Stimulated activated CD4-positive, alpha-beta T cell treated with anti-CD3 and anti-CD28 coated beads, Interleukin-4, amount 100 ng/mL, for 24 hours (primary cell): ENCODE measurements at regions not wholly inside any gene's neighbourhood (a gene's known extent, or its start where the extent isn't known, plus 50 kb on each side); places are given as distances from the start of the nearest gene placed in this dataset.

Source experiments
- DNase-seq: peaks from one replicate; pipeline ENCODE4 v3.0.0-alpha.2; 2020

GRCh38 chr12:132407451-132407961 is 78.1 kb upstream of the GALNT9 start:
- no peak for DNase-seq

DNA sequence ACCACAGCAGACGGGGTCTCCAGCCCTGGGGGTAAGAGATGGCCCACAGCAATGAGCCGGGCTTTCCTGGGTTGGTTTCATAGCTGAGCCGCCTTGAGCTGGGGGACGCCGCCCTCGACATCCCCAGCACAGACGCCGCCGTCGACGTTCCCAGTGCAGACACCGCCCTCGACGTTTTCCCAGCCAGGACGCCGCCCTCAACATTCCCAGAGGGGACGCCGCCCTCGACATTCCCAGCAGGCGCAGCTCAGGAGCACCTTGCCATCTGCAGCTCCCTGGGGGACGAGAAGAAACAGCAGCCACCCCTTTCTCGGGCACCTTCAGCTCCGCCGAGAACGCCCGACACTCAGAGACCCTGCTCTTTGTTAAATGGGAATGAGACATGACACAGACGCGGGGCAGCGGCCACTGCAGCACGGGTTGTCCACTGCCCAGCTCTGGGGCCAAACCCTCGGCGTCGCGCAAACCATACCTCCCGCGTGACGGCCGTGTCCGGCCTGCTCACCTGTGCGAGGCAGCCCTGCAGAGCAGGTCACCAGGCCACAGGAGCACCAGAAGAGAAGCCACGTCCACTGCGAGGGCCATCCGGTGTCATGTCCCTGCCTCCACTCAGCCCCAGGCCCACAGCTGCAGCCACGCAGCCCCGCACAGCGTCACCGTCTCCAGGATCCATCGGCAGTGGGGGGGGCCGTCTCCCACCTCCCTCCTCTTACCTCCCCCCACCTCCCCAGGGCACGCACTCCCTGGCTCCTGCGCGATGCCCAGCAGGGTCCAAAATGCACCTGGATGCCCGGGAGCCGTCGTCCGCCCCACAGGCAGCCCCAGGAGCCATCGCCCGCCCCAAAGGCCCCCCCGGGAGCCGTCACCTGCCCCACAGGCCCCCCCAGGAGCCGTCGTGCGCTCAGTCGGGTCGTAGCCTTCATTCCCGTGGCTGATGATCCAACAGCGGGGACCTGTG is 77.4 kb upstream of the GALNT9 start:
- DNase-seq: no peak

DNA sequence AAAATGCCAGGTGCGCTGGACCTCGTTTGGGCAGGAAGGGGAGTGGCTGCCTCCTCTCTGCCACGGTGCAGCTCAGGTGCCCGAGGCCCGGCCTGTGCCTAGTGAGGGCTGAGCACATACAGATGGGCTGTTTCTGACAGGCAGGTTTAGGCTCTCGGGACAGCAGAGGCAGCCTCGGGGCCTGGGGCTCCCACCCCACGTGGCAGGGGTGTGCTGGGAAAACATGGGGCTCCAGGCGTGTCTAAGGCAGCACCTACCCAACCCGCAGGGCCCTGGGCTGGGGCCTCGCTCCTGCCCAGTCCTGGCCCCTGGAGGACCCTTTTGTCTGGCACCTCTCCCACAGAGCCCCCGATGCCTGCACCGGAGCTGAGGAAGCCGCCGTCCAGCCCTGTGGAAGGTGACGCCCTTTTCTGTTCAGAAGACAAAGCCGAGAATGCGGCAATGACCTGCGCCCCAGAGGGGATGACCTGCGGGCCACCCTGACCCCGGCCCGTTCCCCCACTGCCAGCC is 76.4 kb upstream of the GALNT9 start:
- DNase-seq: no peak

GRCh38 chr12:132404951-132405741 is 75.8 kb upstream of the GALNT9 start:
- no peak for DNase-seq

GRCh38 chr12:132404435-132404855 is 75.1 kb upstream of the GALNT9 start:
- no peak for DNase-seq

DNA sequence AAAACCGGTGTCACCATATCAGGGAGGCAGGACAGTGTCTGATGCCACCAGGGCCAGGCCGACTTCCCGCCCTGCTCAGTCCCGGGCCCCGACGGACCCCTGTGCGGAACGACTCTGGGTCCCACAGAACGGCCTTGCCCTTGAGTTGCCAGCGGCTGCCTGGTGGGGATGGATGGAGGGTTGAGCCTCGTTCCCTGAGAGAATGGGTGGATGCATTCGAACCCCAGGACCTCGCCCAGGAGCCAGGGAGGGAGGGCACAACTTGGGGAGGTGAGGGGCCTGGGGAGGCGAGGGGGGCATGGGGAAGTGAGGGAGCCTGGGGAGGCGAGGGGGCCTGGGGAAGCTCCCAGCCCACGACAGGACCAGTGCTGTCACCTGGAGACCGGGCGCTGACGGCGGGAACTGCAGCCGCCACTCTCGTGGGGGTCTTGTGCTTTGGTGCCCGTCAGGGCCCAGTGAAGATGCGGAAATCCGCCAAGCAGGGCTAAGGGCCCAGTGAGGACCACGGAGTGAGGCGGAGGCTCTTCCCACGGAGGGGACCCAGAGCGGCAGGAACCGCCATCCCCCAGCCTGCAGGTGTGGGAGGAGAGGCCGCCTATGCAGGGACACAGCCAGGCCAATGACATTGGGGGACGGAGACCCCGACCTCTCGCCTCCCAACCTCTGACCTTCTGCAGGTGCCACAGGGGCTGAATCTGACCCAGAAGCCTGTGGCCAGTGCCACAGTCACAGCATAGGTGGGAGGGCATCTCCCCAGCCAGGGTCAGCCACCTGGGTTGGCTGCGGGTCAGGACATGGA is 74.4 kb upstream of the GALNT9 start:
- DNase-seq: no peak

DNA sequence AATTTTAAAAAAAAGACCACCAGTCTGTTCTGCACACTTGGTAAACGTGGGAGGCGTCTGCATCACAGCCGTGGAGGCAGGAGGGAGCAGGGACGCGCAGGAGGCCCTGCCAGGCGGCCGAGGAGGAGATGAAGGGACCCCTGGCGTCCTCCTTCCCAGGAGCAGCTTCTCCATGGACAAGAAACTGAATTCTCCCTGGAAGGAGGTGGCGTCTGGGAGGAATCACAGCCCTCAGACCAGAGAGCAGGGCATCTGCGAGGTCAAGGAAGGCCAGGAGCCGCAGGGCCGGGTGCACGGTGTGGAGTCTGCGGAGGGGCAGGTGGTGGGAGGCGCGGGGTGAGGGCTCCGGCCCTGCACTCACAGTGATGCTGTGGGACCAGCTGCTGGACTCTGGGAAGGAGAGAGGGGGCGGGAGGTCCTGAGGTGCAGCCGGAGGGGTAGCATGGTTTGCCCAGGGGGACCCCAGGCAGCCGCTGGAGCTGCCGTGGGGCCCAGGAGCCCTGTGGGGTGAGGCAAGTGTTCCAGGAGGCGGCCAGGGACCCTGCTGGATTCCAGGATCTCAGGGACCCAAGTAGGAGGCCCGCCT is 73.5 kb upstream of the GALNT9 start:
- DNase-seq: no peak

DNA sequence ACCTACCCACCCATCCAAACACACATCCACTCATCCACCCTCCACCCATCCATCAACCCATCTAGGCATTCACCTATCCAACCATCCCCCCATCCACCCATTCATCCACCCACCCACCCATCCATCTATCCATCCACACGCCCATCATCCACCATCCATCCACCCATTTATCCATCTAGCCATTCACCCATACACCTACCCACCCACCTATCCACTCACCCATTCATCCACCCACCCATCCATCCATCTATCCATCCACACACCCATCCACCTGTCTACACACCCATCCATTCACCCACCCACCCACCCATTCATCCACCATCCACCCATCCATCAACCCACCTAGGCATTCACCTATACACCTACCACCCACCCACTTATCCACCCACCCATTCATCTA is 72.6 kb upstream of the GALNT9 start:
- no peak for DNase-seq

GRCh38 chr12:132400011-132400641 is 70.7 kb upstream of the GALNT9 start:
- no peak for DNase-seq

DNA sequence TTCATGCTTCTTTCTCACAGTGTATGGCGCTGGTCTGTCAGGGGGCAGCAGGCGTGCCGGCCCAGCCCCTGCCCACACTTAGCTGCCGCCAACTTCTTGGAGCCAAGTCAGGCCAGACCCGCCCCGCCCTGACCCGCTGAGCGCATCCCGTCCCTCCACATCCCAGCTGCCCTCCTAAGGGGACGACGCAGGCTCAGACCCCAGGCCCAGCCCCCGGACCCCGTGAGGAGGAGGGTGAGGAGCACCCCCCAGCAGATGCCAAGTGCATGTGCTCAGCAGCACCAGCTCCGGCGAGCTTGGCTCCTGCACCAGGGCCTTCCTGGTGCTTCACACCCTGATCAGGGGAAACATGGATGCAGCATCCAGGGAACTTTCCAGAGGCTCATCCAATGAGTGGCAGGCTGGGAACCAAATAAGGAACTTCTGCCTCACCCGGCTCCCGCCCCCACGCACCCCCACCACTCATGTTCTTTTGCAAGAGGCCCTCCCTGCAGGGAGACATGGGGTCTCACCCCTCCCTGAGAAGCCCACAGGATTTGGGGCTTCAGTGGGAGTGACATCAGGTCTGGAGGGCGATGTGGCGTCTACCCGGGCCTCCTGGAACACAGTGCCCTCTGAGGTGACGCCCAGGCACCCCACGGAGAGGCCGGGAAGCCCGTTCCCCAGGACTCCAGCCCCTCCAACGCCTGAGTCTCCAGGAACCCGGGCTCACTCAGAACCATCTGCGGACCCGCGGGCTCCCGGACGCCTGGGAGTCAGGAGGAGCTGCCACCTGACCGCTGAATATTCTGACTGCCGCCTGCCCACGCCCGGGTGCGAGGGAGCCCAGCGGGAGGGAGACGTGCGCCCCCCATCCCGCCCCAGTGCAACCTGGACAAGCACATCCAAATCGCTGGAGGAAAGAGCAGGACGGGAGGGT is 70.0 kb upstream of the GALNT9 start:
- no peak for DNase-seq

DNA sequence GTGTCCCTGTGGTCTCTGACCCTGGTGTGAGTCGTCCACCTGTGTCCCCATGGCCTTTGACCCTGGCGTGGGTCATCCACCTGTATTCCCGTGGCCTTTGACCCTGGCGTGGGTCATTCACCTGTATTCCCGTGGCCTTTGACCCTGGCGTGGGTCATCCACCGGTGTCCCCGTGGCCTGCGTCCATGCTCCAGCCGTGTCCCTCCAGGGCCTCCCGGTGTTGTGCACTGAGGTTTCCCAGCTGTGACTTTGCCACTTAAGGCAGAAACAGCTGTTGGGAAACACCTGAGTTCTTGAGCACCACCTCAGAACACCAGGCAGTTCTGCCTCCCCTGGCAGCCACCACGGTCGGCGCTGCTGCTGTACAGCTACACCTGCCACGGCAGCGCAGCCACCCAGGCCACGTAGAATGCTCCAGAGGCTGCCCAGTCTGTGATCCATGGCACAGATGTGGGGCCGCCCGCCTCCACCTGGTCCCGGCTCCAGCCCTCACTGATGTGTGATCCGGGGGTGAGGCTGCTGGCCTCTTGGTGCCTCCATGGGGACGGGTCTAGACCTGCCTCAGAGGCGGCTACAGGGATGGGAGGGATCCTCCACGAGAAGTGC is 69.1 kb upstream of the GALNT9 start:
- DNase-seq: no peak

DNA sequence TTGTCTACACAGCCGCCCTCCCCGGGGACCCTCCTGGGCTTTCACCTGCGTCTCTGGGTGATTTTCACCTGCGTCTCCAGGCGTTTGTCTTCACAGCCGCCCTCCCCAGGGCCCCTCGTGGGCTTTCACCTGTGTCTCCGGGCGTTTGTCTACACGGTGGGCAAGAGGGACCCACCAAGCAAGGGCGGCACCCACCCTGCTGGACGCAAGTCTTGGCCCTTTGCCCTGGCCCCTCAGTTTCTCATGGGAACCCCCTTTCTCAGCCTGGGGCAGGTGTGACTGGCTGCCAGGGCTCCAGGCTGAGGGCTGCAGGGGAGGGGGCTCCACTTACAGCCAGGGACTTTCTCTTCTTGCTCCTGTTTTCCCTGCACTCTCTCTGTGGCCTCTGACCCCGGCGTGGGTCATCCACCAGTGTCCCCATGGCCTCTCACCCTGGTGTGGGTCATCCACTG is 68.6 kb upstream of the GALNT9 start:
- DNase-seq: no peak

DNA sequence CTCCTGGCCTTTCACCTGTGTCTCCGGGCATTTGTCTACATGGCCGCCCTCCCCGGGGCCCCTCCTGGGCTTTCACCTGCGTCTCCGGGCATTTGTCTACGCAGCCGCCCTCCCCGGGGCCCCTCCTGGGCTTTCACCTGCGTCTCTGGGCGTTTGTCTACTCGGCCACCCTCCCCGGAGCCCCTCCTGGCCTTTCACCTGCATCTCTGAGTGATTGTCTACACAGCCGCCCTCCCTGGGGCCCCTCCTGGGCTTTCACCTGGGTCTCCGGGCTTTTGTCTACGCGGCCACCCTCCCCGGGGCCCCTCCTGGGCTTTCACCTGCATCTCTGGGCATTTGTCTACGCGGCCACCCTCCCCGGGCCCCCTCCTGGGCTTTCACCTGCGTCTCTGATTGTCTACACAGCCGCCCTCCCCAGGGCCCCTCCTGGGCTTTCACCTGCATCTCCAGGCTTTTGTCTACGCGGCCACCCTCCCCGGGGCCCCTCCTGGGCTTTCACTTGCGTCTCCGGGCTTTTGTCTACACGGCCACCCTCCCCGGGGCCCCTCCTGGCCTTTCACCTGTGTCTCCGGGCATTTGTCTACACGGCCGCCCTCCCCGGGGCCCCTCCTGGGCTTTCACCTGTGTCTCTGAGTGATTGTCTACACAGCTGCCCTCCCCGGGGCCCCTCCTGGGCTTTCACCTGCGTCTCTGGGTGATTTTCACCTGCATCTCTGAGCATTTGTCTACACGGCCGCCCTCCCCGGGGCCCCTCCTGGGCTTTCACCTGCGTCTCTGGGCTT is 68.0 kb upstream of the GALNT9 start:
- DNase-seq: no peak

DNA sequence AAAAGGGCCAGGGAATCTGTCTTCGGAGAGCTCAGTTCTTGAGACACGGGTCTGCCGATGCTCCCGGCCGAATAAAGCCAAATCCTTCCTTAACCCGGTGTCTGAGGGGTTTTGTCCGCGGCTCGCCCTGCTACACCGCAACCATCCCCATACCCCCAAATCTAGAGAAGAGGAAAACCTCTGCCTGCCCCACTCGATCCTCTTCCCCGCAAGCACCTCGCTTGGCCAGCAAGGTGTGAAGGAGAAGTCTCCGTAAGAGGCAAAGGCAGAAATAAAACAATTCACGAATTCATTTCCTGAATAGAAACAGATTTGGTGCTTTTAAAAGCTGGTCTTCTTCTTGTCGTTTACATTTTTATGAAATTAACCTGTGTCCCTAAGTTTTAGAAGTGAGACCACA is 67.3 kb upstream of the GALNT9 start:
- DNase-seq: no peak

DNA sequence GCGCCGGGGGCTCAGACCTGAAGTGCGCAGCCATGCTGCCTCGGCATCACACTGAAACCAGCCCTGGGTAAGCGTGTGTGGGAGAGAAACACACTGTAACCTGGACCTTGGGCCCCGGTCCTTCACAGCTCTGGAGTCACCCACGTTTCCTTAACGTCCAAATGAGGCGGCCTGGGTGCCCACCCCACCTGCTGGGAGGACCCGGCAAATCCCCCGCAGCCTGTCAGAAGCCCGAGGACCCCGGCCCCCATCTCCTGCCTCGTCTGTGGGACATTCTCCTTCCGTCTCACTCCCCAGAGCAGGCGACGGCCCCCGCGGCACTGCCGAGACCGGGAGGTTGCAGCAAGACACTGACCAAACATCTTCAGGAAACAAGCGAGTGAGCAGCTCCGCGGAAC is 66.5 kb upstream of the GALNT9 start:
- no peak for DNase-seq

GRCh38 chr12:132395192-132395907 is 66.0 kb upstream of the GALNT9 start:
- DNase-seq: no peak

- peak; percentile 42 for DNase-seq
Measured at GRCh38 chr12:132393991-132394949, 64.9 kb upstream of the GALNT9 start.
